ENCODE measurements at regions not wholly inside any gene's neighbourhood (a gene's known extent, or its start where the extent isn't known, plus 50 kb on each side); places are given as distances from the start of the nearest gene placed in this dataset.

DNA sequence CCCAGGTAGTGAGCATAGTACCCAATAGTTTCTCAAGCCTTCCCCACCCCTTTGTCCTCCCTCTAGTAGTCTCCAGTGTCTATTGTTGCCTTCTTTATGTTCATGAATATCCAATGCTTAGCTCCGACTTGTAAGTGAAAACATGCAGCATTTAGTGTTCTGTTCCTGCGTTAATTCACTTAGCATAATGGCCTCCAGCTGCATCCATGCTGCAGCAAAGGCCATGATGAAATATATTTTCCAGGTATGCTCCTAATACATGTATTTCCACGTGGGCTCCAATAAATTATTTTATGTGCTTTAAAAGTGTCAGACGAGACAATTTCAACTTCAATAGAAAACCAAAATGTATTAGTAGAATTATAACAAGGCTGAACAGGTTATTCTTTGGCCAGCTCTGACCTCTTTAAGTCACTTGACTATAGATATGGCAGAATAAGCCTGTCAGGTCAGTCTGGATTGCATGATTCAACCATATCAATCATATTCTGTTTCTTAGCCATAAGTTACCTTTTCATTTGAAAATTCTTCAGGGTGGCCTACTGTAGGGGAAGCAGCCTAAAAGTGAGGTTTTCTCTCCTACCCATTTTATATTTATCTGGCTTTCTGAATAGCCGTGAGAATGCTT, 2291.6 kb upstream of the WWC1 start:
- no peak for FAIRE-seq

DNA sequence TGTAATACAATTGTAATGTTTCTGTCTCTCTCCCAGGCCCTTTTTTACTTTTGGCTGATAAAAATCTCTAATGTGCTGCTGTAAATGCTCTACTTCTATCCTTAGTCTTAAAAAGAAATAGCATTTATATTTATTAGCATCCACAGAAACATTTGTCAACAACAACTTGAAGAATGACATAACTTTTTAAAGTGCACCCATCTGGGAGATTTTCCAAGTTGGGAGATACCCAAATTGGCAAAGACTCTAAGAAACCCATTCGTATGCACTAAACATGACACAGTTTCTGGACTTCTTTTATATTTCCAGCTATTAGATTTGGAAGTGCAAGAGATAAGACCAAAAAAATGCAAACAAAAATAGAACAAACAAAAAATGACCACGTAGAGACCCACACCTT, 2287.4 kb upstream of the WWC1 start:
- DNase-seq (ENCODE audit: low read depth) (no peak), FAIRE-seq (no peak)
- no peaks in the 10 kb centered on the region for H3K27me3 ChIP-seq (ENCODE audit: control insufficient read depth, insufficient read depth, low read length)
- TF ChIP-seq CTCF (IDR thresholded peaks at IDR 0.05; ENCODE audit: insufficient read depth, low read length, severe bottlenecking) = no peak
- no peaks in the 10 kb centered on the region for H3K36me3 ChIP-seq (ENCODE audit: control insufficient read depth, insufficient read depth, low read length)
- H3K4me3 ChIP-seq (ENCODE audit: low read depth, low read length) = no peak overlapping the region

More for the DNA sequence above, 2291.6 kb upstream of the WWC1 start:
- DNase-seq (ENCODE audit: low read depth) = no peak
- no peak overlapping the region for H3K4me3 ChIP-seq (ENCODE audit: low read depth, low read length)
- H3K27me3 ChIP-seq (ENCODE audit: control insufficient read depth, insufficient read depth, low read length) = no peaks in the 10 kb centered on the region
- no peaks in the 10 kb centered on the region for H3K36me3 ChIP-seq (ENCODE audit: control insufficient read depth, insufficient read depth, low read length)
- TF ChIP-seq CTCF (IDR thresholded peaks at IDR 0.05; ENCODE audit: insufficient read depth, low read length, severe bottlenecking) = no peak

GRCh38 chr5:166013415-166013814, 2278.0 kb upstream of the WWC1 start:
- no peaks in the 10 kb centered on the region for H3K27me3 ChIP-seq (ENCODE audit: control insufficient read depth, insufficient read depth, low read length)
- no peaks in the 10 kb centered on the region for H3K36me3 ChIP-seq (ENCODE audit: control insufficient read depth, insufficient read depth, low read length)
- H3K4me3 ChIP-seq (ENCODE audit: low read depth, low read length) = no peak overlapping the region
- no peak for TF ChIP-seq CTCF (IDR thresholded peaks at IDR 0.05; ENCODE audit: insufficient read depth, low read length, severe bottlenecking)
- FAIRE-seq = no peak
- DNase-seq (ENCODE audit: low read depth) = no peak

GRCh38 chr5:166014256-166014655, 2277.2 kb upstream of the WWC1 start:
- DNase-seq (ENCODE audit: low read depth) = peak; percentile 26
- H3K4me3 ChIP-seq (ENCODE audit: low read depth, low read length) = no peak overlapping the region
- no peak for FAIRE-seq
- TF ChIP-seq CTCF (IDR thresholded peaks at IDR 0.05; ENCODE audit: insufficient read depth, low read length, severe bottlenecking) = no peak
- no peaks in the 10 kb centered on the region for H3K36me3 ChIP-seq (ENCODE audit: control insufficient read depth, insufficient read depth, low read length)
- H3K27me3 ChIP-seq (ENCODE audit: control insufficient read depth, insufficient read depth, low read length) = no peaks in the 10 kb centered on the region

DNA sequence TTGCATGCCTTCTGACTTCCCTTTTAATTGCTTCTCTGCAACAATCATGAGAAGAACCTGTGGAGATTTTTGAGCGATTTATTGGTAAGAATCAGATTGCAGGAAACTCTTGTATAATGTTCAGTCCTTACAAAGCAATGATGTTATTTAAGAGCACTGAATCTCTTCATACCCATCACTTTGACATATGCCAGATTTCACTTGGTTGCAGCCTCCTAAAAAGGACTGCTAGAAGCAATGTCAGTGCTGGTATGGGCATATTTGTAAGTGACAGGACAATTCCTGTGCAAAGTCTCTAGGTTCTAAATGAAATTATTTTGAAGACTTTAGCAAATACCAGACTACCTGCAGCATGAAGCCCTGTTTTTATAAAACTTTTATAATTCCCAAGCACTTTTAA, 2272.7 kb upstream of the WWC1 start:
- DNase-seq (ENCODE audit: low read depth) (no peak), FAIRE-seq (no peak)
- no peak for TF ChIP-seq CTCF (IDR thresholded peaks at IDR 0.05; ENCODE audit: insufficient read depth, low read length, severe bottlenecking)
- Histone ChIP-seq H3K36me3 (ENCODE audit: control insufficient read depth, insufficient read depth, low read length) (no peaks in the 10 kb centered on the region), H3K4me3 (ENCODE audit: low read depth, low read length) (no peak overlapping the region), H3K27me3 (ENCODE audit: control insufficient read depth, insufficient read depth, low read length) (no peaks in the 10 kb centered on the region)

DNA sequence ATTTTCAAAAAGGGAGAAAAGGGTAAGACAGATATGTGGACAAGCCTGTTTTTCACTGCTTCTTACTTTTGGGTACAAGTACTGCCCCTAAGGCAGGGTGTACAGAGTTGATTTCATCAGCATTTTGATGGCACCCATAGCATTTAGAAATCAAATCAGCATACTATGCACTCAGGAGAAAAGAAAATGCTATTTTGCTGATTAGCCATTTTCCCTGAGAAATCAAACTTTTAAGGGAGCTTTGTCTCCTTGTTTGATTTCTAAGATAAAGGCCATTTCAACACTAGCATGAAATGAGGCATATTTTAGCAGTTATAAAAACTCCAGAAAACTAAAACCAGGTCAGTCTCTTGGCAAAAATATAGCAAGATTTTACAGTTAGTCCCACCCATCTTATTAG, 2269.4 kb upstream of the WWC1 start:
- no peak for TF ChIP-seq CTCF (IDR thresholded peaks at IDR 0.05; ENCODE audit: insufficient read depth, low read length, severe bottlenecking)
- FAIRE-seq (no peak), DNase-seq (ENCODE audit: low read depth) (no peak)

More for the DNA sequence above, 2269.4 kb upstream of the WWC1 start:
- no peaks in the 10 kb centered on the region for H3K36me3 ChIP-seq (ENCODE audit: control insufficient read depth, insufficient read depth, low read length)
- H3K4me3 ChIP-seq (ENCODE audit: low read depth, low read length) = no peak overlapping the region
- H3K27me3 ChIP-seq (ENCODE audit: control insufficient read depth, insufficient read depth, low read length) = no peaks in the 10 kb centered on the region

Measured in bronchial epithelial cell (primary cell).